ENCODE measurements at regions not wholly inside any gene's neighbourhood (a gene's known extent, or its start where the extent isn't known, plus 50 kb on each side); places are given as distances from the start of the nearest gene placed in this dataset.

GRCh38 chr1:30263888-30264671 is 459.3 kb downstream of the MATN1 start:
- ATAC-seq: no peak
- no peak for TF ChIP-seq ZFP3 (CRISPR knock-in tag; IDR thresholded peaks at IDR 0.05)

GRCh38 chr1:30263405-30263804 is 460.0 kb downstream of the MATN1 start:
- ATAC-seq: no peak
- TF ChIP-seq RARB (CRISPR knock-in tag; IDR thresholded peaks at IDR 0.05) (no peak), ISL1 (CRISPR knock-in tag; IDR thresholded peaks at IDR 0.05) (no peak), ZFP30 (CRISPR knock-in tag; IDR thresholded peaks at IDR 0.05) (no peak), PPARA (CRISPR knock-in tag; IDR thresholded peaks at IDR 0.05; ENCODE audit: borderline replicate concordance) (no peak), SNAI2 (CRISPR knock-in tag; IDR thresholded peaks at IDR 0.05) (no peak), PATZ1 (CRISPR knock-in tag; IDR thresholded peaks at IDR 0.05; ENCODE audit: borderline replicate concordance) (no peak), TCF4 (CRISPR knock-in tag; IDR thresholded peaks at IDR 0.05; ENCODE audit: borderline replicate concordance) (no peak), ZFP3 (CRISPR knock-in tag; IDR thresholded peaks at IDR 0.05) (no peak), GLIS3 (CRISPR knock-in tag; IDR thresholded peaks at IDR 0.05) (no peak), TOX (CRISPR knock-in tag; IDR thresholded peaks at IDR 0.05; ENCODE audit: borderline replicate concordance) (no peak), ESRRG (CRISPR knock-in tag; IDR thresholded peaks at IDR 0.05) (no peak), CSRNP3 (CRISPR knock-in tag; IDR thresholded peaks at IDR 0.05) (no peak), ZNF565 (CRISPR knock-in tag; conservative IDR thresholded peaks at IDR 0.05; ENCODE audit: low read depth) (no peak)

- TF ChIP-seq ZNF8 (CRISPR knock-in tag; IDR thresholded peaks at IDR 0.05) (no peak), RARB (CRISPR knock-in tag; IDR thresholded peaks at IDR 0.05) (no peak), OSR1 (CRISPR knock-in tag; IDR thresholded peaks at IDR 0.05) (no peak), ZNF70 (CRISPR knock-in tag; IDR thresholded peaks at IDR 0.05) (no peak), TOX (CRISPR knock-in tag; IDR thresholded peaks at IDR 0.05; ENCODE audit: borderline replicate concordance) (no peak), PATZ1 (CRISPR knock-in tag; IDR thresholded peaks at IDR 0.05; ENCODE audit: borderline replicate concordance) (no peak), PPARA (CRISPR knock-in tag; IDR thresholded peaks at IDR 0.05; ENCODE audit: borderline replicate concordance) (no peak), ISL1 (CRISPR knock-in tag; IDR thresholded peaks at IDR 0.05) (no peak), TSHZ2 (CRISPR knock-in tag; IDR thresholded peaks at IDR 0.05) (no peak), CSDC2 (CRISPR knock-in tag; IDR thresholded peaks at IDR 0.05) (no peak), TCF4 (CRISPR knock-in tag; IDR thresholded peaks at IDR 0.05; ENCODE audit: borderline replicate concordance) (no peak), ZFP30 (CRISPR knock-in tag; IDR thresholded peaks at IDR 0.05) (no peak), POU6F1 (CRISPR knock-in tag; IDR thresholded peaks at IDR 0.05; ENCODE audit: borderline replicate concordance, low read depth) (no peak)
- ATAC-seq: no peak
Measured at GRCh38 chr1:30262158-30262557, 461.2 kb downstream of the MATN1 start.
